Endothelial cell of umbilical vein (primary cell): ENCODE measurements at regions not wholly inside any gene's neighbourhood (a gene's known extent, or its start where the extent isn't known, plus 50 kb on each side); places are given as distances from the start of the nearest gene placed in this dataset.
A peak's percentile ranks its signal among the peaks of the same experiment; 100 is the strongest.

Source experiments
- BruUV-seq: library from RNA; stranded (reverse); fragments of 400-500 nt; replicated peaks from 2 replicates; lab custom pipeline; 2021; lab: Mats Ljungman, UMichigan
- CTCF ChIA-PET: fragments of 300-600, 350-600 bp; sonication (Branson Sonifier 250); formaldehyde crosslinking; loops from one replicate; lab custom pipeline; 2021; ENCODE audit warnings: antibody characterized with exemption, inconsistent platforms; lab: Charles Lee
- POLR2A ChIA-PET: fragments of 300-600, 350-600 bp; sonication (Branson Sonifier 250); formaldehyde crosslinking; loops from one replicate; lab custom pipeline; 2021; ENCODE audit warnings: antibody characterized with exemption, inconsistent platforms; lab: Charles Lee
- DNase-seq: peaks from one replicate; pipeline ENCODE4 v3.0.0-alpha.2; 2011; ENCODE audit warnings: low read depth, low spot score
- FAIRE-seq: peaks from 2 replicates; lab custom pipeline; 2011; peaks lifted over from hg19 to GRCh38; lab: Jason Lieb, UNC
- H2AFZ ChIP-seq: 2 replicates; pipeline ENCODE4 v1.6.0; 2012; ENCODE audit warnings: low read depth, low read length, control low read depth, inconsistent platforms
- H3K27ac ChIP-seq: 2 replicates; pipeline ENCODE4 v1.5.1; 2011; ENCODE audit warnings: low read depth, mild to moderate bottlenecking, control low read depth, low read length, moderate library complexity; ENCODE audit not compliant: insufficient read depth
- H3K27me3 ChIP-seq, 2 experiments: 2 replicates each; pipeline versions ENCODE4 v1.6.0 to v1.6.1; 2011; ENCODE audit warnings: low read length in 2 of 2, mixed read lengths in 1 of 2; ENCODE audit not compliant: control insufficient read depth in 2 of 2, insufficient read depth in 2 of 2
- H3K36me3 ChIP-seq, 2 experiments: 2 replicates in 1 of 2; 3 replicates in 1 of 2; pipeline ENCODE4 v1.5.1; 2011; ENCODE audit warnings: low read length in 2 of 2, mild to moderate bottlenecking in 1 of 2, moderate library complexity in 1 of 2; ENCODE audit not compliant: control insufficient read depth in 2 of 2, insufficient read depth in 2 of 2; ENCODE audit errors: extremely low read depth in 1 of 2
- H3K4me1 ChIP-seq: 3 replicates; pipeline ENCODE4 v1.5.1; 2011; ENCODE audit warnings: mild to moderate bottlenecking, low read length; ENCODE audit not compliant: control insufficient read depth, insufficient read depth; ENCODE audit errors: extremely low read depth
- H3K4me2 ChIP-seq: 2 replicates; pipeline ENCODE4 v1.6.1; 2011; ENCODE audit warnings: low read length, control low read depth, mixed read lengths; ENCODE audit not compliant: insufficient read depth
- H3K4me3 ChIP-seq, 3 experiments: fragments of 200-600 bp in 1 of 3; sonication (generic), shearing (Covaris generic) in 1 of 3; replicated peaks in 1 of 3; 2 replicates each; pipeline ENCODE4 v1.5.1; 2011 to 2016; ENCODE audit warnings: control low read depth in 3 of 3, low read length in 3 of 3, mild to moderate bottlenecking in 2 of 3, inconsistent platforms in 1 of 3, low read depth in 1 of 3, moderate library complexity in 1 of 3; ENCODE audit not compliant: insufficient read depth in 1 of 3
- H3K79me2 ChIP-seq: 2 replicates; pipeline ENCODE4 v1.6.0; 2012; ENCODE audit warnings: low read length, inconsistent platforms; ENCODE audit not compliant: control insufficient read depth, insufficient read depth
- H3K9ac ChIP-seq: replicated peaks from 2 replicates; pipeline ENCODE3; 2011; ENCODE audit warnings: low read length, control low read depth; ENCODE audit not compliant: insufficient read depth; ENCODE audit errors: extremely low read depth
- H3K9me1 ChIP-seq: replicated peaks from 3 replicates; pipeline ENCODE4 v1.6.0; 2011; ENCODE audit warnings: mild to moderate bottlenecking, low read length; ENCODE audit not compliant: control insufficient read depth, insufficient read depth; ENCODE audit errors: extremely low read depth
- H3K9me3 ChIP-seq: replicated peaks from 2 replicates; pipeline ENCODE4 v1.5.1; 2012; ENCODE audit warnings: low read length, inconsistent platforms; ENCODE audit not compliant: control insufficient read depth, insufficient read depth
- H4K20me1 ChIP-seq: replicated peaks from 2 replicates; pipeline ENCODE3; 2011; ENCODE audit warnings: mild to moderate bottlenecking, low read length; ENCODE audit not compliant: control insufficient read depth, insufficient read depth; ENCODE audit errors: extremely low read depth
- EZH2 ChIP-seq: IDR thresholded peaks from 2 replicates; pipeline ENCODE4 v1.6.1; 2012; ENCODE audit warnings: borderline replicate concordance, low read depth, mild to moderate bottlenecking, moderate library complexity, low read length, inconsistent platforms; ENCODE audit not compliant: severe bottlenecking
- FOS ChIP-seq: IDR thresholded peaks from 2 replicates; pipeline ENCODE4 v1.6.1; 2011; ENCODE audit warnings: mild to moderate bottlenecking, low read length, moderate library complexity, borderline replicate concordance; ENCODE audit not compliant: insufficient read depth
- GATA2 ChIP-seq: IDR thresholded peaks from 2 replicates; pipeline ENCODE4 v1.7.0; 2011; ENCODE audit warnings: low read depth, mild to moderate bottlenecking, moderate library complexity, mixed read lengths, low read length; ENCODE audit not compliant: insufficient read length, insufficient read depth
- JUN ChIP-seq: IDR thresholded peaks from 2 replicates; pipeline ENCODE4 v1.6.1; 2011; ENCODE audit warnings: borderline replicate concordance, low read depth; ENCODE audit not compliant: insufficient read length, insufficient read depth
- MYC ChIP-seq: IDR thresholded peaks from one replicate; pipeline ENCODE4 v1.6.1; 2011; ENCODE audit warnings: mild to moderate bottlenecking, low read depth, low read length
- POLR2A ChIP-seq: IDR thresholded peaks from 2 replicates; pipeline ENCODE4 v1.6.1; 2012; ENCODE audit warnings: low read depth, mild to moderate bottlenecking, control low read depth, low read length
- POLR2AphosphoS5 ChIP-seq: IDR thresholded peaks from 2 replicates; pipeline ENCODE4 v1.6.1; 2012; ENCODE audit warnings: low read depth, mild to moderate bottlenecking, control low read depth, low read length, moderate library complexity; ENCODE audit not compliant: insufficient read depth
- dilution Hi-C: fragments of 300-500 bp; cut with MboI; formaldehyde crosslinking; loops from one replicate; pipeline ENCODE4 v1.15.0; 2019; ENCODE audit warnings: low sequenced_read_pairs; ENCODE audit not compliant: extremely low pct_ligation_motif_present
- intact Hi-C: fragments of 100-400 bp; cut with micrococcal nuclease; formaldehyde crosslinking; loops from one replicate; pipeline ENCODE4 v1.10.0; 2022
- TF ChIP-seq, protein P1 (sequence below), 2 donors: IDR thresholded peaks; 1 replicate in 1 of 2; 2 replicates in 1 of 2; pipeline ENCODE4 v1.5.1; 2011; ENCODE audit warnings: low read length in 2 of 2, mild to moderate bottlenecking in 2 of 2, moderate library complexity in 2 of 2, control low read depth in 1 of 2, inconsistent platforms in 1 of 2, low read depth in 1 of 2; ENCODE audit not compliant: insufficient read depth in 1 of 2; ENCODE audit errors: extremely low read depth in 1 of 2
- TF ChIP-seq, protein P2 (sequence below): IDR thresholded peaks from 2 replicates; pipeline ENCODE4 v1.6.1; 2011; ENCODE audit not compliant: insufficient read depth, insufficient read length

DNA sequence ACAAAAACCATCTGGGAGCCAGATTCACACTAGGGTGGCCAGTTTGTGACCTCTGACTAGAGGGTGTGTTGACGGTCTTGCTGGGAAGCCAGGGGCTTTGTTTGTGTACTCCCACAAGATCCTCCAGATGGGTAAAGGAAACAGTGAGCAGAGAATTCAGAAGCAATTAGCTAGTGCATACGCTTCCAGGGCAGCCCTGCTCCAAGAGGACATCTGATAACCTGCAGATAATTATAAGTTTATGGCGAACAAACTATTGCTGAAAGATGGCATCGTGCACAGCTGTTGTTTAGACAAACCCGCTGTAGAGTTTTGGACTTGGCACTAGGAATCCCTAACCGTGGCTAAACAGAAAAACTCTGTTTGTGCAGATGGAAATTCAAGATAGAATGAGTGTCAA, 326.4 kb downstream of the TGFB2 start:
- Histone ChIP-seq H3K79me2 (no peaks in the 10 kb centered on the region), H3K36me3 (no peaks in the 10 kb centered on the region), H3K9ac (no peak overlapping the region), H3K9me3 (no peaks in the 10 kb centered on the region), H4K20me1 (no peaks in the 10 kb centered on the region), H3K9me1 (no peaks in the 10 kb centered on the region), H3K4me2 (no peak overlapping the region), H3K27me3 (no peaks in the 10 kb centered on the region), H3K4me3 (no peak overlapping the region), H3K27ac (no peak overlapping the region), H2AFZ (no peak overlapping the region), H3K4me1 (peaks cover 7% of the 10 kb centered on the region)
- ChIA-PET CTCF (interaction anchor here (1.0 to 1.5 kb wide), 3 partner anchors 9 to 395 kb away, joined by 3 to 4 read pairs (median 4); no protein-coding TSS in a partner anchor), POLR2A (no interaction called here)
- BruUV-seq = no TSS peak
- no peak for TF ChIP-seq FOS
- TF ChIP-seq GATA2 = no peak
- no peak for TF ChIP-seq MYC
- TF ChIP-seq POLR2AphosphoS5 = no peak
- no peak for TF ChIP-seq POLR2A
- no peak for TF ChIP-seq EZH2
- TF ChIP-seq, protein P1, sequence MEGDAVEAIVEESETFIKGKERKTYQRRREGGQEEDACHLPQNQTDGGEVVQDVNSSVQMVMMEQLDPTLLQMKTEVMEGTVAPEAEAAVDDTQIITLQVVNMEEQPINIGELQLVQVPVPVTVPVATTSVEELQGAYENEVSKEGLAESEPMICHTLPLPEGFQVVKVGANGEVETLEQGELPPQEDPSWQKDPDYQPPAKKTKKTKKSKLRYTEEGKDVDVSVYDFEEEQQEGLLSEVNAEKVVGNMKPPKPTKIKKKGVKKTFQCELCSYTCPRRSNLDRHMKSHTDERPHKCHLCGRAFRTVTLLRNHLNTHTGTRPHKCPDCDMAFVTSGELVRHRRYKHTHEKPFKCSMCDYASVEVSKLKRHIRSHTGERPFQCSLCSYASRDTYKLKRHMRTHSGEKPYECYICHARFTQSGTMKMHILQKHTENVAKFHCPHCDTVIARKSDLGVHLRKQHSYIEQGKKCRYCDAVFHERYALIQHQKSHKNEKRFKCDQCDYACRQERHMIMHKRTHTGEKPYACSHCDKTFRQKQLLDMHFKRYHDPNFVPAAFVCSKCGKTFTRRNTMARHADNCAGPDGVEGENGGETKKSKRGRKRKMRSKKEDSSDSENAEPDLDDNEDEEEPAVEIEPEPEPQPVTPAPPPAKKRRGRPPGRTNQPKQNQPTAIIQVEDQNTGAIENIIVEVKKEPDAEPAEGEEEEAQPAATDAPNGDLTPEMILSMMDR (IDR thresholded peaks at IDR 0.05; ENCODE audit: extremely low read depth in 1 of 2, insufficient read depth in 1 of 2, low read depth in 1 of 2, low read length in 2 of 2) = no peak
- no peak for TF ChIP-seq JUN
- TF ChIP-seq, protein P2, sequence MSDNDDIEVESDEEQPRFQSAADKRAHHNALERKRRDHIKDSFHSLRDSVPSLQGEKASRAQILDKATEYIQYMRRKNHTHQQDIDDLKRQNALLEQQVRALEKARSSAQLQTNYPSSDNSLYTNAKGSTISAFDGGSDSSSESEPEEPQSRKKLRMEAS = no peak
- dilution Hi-C loops (no loop called here), intact Hi-C loops (no loop called here)
- DNase-seq (peak; percentile 79), FAIRE-seq (no peak)
